RPMI7951 (cell line): ENCODE measurements at regions not wholly inside any gene's neighbourhood (a gene's known extent, or its start where the extent isn't known, plus 50 kb on each side); places are given as distances from the start of the nearest gene placed in this dataset.

ENCODE experiments used
- DNase-seq: peaks from one replicate; pipeline ENCODE4 v3.0.0-alpha.2; 2012; ENCODE audit warnings: low read depth

DNA sequence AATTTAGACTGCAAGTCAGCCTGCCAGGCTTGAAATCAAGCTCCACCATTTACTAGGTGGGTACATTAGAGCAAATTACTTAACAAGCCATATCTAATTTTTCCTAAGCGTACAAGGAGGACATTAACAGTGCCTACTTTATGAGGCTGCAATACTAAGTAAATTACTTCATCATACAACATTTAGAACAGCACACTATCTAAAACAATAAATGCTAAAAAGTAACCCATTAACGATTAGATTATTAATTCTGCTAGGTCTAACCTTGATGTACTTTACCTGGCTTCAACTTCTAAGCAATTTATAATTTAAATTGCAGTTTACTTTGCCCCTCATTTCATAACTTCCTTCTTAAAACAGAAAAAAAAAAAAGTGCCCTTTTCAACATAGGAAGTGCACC is 1155.6 kb upstream of the NCAM2 start:
- DNase-seq, result no peak

DNA sequence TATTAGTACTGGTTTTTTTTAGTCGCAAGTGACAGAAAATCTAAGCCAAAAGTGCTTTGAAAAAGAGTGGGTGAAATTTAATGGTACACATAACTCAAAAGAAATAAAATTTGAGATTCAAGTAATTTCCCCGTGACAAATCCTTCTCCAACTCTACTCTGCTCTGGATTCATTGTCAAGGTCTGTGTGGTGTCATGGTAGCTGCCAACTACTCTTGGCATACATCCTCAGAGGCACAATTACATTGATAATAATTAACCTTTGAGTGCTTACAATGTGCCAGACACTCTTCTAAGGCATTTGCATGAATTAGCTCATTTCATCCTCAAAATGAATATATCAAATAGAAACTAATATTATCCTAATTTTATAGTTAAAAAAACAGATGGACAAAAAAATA is 1153.9 kb upstream of the NCAM2 start:
- no peak for DNase-seq

DNA sequence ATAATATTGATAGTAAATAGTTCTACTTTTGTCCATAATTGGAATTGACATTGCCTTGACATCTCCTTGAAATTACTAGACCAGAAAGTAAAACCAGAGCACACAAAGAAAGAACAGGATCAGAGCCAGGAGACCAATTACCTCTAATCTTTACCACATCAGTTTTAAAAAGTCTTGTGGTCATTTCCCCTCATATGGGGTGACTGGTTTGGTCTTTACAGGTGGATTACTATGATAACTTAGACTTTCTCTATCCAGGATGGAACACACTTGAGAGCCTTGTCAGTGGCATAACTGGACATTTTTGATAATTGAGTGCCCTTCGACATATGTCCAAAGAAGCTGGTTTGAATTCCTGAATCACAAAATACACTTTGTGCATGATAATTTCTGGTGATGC is 1148.1 kb upstream of the NCAM2 start:
- no peak for DNase-seq

DNA sequence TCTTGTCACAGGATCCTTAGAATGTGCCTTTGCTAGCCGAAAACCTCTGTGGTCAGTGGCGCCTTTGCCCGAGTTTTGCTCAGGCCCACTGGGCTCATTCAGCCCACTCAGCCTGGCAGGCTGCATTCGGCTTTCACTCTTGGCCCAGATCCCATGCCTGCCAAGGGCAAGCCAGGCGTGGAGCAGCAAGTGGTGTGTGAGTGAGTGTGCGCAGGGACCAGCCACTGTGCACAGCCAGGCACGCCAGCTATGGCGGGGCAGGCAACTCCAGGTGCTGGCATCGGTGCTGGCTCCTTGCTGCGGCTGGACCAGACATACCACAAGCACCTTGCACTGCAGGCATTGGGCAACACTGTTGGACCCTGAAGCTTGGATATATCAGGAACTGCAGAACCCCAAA is 1145.1 kb upstream of the NCAM2 start:
- no peak for DNase-seq

DNA sequence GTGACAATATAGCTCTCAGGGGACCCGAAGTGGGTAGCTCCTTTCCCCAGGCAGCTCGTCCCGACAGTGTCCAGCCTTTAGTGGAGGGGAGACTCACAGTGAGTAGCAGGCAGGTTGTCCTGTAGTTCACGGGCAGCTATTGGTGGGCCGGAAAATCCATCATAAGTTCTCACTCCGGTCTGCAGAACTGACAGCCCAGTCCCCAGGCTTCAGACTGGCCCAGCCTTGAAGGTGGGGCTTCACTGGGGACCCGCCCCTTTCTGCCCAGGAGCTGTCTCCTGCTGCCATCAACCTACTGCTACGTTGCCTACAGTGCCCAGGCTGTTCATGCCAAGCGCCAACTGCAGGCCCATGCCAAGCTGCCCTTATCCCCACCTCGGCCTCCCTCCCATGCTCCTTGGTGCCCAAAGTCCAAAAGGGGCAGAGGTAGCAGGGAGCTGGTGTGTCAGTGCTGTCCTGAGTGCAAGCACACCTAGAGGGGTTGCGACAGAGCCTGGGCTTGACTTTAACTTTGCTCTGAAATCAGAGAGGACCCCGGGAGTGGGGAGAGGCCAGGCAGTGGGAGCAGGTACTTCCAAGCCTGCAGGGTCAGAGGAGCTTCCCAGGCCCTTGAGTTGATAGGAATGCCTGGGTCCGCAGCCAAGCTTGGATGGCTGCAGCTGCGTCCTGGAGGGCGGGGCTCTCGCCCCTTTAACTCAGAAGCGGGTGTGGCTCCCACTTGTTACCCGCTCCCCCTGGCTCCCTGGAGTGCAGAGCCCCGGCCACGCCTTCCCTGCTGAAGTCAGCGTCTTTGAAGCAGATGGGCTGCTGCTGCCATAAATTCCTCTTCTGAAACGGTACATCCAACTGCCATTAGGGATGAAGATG is 1144.3 kb upstream of the NCAM2 start:
- no peak for DNase-seq

DNA sequence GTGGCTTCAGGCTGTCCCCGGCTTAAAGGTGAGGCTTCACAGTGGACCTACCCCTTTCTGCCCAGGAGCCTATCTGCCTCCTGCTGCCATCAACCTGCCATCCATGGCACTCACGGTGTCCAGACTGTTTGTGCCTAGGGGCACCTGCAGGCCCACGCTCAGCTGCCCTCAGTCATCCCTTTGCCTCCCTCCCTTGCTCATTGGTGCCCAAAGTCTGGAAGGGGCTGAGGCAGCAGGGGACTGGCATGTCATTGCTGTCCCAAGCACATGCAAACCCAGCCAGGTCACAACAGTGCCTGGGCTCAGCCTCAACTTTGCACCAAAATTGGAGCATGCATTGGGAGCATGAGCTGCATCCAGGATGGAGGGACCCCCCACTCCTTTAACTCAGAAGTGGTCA is 1142.7 kb upstream of the NCAM2 start:
- no peak for DNase-seq

DNA sequence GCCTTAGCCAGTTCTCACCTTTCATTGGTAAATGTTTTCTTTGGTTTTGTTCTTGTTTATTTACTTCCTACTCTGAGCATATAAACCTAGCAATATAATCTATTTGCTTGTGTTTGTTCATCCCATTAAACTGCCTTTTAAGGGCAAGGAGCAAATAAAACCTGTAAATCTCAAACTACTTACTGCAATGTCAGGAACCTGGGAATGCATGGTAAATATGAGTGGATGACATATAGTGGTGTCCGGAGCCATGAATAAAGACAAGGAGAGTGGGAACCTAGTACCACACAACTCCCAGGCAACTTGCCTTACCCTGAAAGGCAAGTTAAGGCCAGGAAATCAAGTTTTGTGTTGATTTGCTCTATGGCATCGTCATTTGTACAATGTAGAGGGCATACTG is 1133.7 kb upstream of the NCAM2 start:
- DNase-seq, result no peak

DNA sequence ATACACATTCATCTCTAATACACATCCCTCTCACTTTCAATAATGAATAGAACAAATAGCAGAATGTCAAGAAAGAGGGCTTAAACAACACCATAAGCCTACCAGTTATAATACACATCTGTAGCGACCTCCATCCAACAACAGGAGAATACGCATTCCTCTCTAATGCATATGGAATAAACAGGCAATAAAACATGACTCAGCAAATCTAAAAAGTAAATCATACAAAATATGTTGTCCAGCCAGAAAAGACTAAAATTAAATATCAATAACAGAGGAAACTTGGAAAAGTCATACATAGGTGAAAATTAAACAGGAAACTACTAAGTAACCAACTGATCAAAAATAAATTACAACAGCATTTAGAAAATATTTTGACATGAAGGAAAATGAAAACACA is 1127.5 kb upstream of the NCAM2 start:
- DNase-seq, result no peak

DNA sequence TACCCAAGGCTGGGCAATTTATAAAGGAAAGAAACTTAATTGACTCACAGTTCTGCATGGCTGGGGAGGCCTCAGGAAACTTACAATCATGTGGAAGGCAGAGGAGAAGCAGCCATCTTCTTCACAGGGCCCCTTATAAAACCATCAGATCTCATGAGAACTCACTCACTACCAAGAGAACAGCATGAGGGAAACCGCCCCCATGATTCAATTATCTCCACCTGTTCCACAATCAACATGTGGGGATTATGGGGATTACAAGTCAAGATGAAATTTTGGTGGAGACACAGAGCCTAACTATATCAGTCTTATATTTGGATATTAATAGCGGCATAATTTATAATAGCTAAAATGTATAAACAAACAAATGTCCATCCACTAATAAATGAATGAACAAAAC is 1123.7 kb upstream of the NCAM2 start:
- DNase-seq, result no peak

DNA sequence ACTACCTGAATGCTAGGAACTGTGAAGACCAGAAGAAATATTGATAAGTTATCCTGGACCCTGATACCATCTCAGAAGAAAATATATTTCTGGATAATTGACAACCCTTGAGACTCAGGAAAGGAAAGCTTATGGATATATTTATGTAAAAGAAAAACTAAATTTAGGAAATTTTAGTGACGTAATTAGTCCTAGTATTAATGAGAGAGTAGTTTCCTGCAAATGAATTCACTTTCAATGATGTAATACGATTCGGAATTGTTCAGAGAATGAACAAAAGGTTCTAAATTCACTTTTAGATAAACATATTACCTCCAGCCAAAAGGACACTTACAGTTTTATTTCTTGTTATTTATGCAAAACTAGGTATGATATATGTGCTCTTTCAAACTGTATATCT is 1120.1 kb upstream of the NCAM2 start:
- no peak for DNase-seq

DNA sequence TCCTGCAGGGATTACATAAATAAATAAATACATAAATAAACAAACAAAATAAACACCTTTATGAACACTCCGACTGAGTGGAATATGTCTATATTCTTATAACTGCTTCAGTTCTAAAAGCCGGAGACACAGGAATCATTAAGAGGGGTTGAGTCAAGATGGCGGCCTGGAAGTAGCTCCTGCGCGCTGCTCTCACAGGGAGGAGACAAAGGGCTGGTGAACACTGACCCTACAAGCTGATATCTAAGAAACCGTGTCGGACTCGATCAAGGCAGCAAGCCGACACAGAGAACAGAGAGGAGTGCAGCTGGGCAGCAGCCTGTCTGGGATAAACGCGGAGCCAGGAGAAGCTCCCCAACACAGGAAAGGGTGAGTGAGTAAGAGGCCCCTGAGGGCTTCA is 1098.6 kb upstream of the NCAM2 start:
- no peak for DNase-seq

DNA sequence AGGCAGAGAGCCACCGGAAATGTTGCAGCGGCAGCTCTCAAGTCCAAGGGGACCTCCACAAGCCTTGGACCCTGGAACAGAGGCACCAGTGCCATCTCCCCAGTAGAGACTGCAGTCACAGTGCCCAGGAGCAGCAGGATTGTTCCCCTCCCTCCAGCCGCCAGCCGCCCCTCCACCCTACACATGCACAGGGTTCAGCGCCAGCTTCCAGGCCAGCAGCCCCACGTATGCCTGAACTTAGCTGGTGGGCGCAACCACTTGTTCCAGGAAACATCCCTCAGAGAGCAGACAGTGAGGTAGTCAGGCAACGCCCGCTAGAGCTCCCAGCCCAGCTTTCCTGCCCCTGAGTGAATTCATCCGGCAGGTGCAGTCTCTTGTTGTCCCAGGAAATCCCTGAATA is 1098.1 kb upstream of the NCAM2 start:
- no peak for DNase-seq

DNA sequence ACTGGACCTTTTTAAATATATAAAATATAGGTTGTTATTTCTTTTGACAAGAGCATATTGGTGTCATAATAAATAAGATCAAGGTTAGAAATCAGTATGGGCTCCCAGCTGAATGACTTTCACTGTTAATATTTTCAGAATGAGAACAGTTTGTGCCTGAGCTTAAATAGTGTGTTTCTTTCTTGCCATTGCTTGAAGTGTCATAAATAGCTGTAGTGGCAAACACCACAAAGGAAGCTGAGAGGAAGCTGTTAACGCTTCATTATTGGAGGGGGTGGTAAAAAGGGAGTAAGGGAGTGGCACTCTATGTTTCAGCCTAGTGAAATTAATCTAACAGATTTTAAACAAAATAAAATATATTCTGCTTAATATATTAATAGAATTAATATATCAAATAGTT is 1089.8 kb upstream of the NCAM2 start:
- DNase-seq, result no peak

DNA sequence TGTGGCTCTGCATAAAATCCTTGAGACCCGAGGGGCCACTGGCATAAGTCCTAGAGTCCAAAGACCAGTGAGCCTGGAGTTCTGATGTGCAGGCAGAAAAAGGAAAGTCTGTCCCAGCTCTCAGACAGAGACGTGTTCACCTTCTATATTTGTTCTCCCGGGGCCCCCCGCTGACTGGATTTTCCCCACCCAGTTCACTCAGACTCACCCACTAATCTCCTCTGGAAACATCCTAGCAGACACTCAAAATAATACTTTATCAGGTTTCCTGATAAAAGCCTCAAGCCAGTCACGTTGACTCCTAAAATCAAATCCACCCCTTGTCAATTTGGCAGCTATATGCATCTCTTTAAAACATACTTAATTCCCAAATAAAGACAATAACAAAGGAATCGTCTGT is 1084.2 kb upstream of the NCAM2 start:
- DNase-seq, result no peak

DNA sequence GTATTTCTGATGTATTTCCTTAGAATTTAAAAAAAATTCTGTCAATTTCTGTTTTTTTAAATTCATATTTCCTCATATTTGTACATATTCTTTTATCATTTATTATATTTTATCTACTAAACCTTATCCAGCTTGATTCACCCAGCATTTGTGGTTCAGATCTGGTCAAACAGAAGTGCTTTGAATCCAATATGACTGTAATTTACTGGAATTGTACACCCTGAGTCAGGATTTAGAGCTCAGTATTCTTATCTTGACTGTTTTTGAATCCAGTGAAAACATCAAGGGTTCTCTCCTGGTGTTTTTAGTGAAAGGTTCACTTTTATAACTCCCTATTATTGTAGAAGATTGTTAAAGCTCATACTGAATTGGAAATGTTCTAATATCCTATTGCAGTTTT is 1077.0 kb upstream of the NCAM2 start:
- no peak for DNase-seq

DNA sequence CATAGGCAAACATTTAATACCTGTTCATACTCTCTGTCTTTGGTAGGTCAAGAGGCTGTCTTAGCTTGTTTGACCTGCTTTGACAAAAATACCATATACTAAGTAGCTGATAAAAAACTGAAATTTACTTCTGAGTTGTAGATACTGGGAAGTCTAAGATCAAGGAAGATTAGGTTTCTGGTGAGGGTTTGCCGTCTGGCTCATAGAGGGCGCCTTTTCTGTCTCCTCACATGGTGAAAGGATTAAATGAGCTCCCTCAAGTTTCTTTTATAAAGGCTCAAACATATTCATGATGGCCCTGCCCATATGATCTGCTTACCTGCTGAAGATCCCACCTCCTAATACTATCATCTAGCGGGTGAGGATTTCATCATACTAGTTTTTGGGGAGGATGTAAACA is 1076.1 kb upstream of the NCAM2 start:
- no peak for DNase-seq

DNA sequence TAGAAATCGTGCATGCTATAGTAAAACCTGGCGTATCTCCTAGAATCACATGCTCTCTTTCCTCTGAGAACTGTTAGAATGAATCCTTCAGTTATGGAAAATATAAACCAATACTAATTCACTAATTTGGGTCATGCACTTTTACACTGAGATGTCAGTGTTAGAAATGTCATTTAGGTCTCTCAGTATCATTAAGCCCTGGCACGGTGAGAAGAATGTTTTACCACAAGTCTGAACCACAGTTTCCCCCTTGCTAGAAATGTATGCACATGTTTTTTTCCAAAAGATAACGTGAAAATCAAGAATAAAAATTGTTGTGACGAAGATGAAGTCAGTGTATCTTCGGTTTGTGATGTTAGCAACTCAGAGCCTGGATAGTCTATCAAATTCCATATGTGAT is 1062.7 kb upstream of the NCAM2 start:
- no peak for DNase-seq

DNA sequence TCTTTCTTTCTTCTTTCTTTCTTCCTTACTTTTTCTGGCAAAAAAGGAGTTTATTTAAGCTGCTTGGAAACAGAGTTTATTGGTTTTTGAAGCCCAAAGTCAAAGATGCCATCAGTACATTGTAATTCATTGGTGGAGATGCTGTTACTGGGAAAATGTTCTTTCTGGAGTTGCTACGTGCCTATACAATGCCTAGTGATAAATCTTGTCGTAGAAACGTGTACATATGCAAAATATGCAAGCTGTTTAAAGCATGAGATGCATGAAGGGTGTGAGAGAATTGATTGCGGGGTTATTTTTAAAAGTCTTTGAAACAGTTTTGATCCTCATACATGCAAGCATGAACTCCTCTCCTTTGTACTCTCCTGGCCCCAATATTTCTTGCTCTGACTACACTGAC is 1060.6 kb upstream of the NCAM2 start:
- no peak for DNase-seq

DNA sequence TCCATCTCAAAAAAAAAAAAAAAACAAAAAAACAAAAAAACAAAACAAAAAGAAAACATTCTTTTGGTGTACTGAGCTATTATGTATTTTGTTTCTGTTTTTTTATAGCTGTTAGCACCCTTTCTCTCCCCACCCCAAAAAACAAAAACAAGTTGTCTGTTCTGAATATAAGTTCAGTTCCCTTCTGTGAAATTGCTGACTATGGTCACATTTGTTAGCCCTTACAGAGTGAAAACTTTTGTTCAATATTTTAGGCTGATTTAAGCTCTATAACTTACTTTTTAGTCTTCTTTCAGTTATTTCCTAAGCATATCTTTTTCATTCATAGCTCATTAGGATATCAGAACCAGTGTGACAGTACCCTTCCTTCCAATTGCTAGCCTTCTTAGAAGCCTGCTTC is 1056.6 kb upstream of the NCAM2 start:
- no peak for DNase-seq

DNA sequence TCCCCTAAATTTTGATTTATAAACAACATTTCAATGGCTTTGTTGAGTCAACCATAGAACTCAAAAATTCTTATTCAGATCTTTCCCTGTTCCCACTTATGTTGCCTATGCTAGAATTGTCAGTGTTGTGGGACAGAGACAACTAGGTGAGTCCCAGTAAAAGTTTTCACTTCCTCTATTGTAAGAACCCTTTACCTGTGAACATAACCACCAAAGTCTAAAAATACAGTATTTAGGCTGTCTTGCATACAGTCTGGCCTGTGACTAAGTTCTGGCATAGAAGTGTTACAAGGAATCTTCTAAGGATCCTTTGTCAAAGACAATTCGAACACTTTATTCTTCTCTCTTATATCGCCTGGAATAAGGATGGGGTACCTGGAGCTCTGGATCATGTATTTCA is 1047.9 kb upstream of the NCAM2 start:
- DNase-seq, result no peak

DNA sequence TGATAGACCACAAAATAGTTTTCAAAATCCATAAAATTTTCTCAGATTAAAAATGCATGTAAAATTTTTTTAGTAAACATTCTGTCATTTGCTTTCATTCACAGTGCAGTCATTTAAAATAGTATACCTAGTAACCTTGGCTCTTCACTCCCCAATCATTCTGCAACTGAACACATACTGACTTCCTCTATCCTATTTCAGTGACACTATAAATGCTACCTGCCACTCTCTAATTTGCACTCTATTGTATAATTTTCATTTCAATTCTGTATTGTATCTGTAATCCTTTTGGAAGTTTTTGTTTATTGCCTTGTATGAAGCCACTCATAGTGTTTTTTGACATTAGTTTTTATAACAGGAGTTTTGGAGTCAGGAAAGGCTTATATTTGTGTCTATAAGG is 1029.1 kb upstream of the NCAM2 start:
- no peak for DNase-seq

DNA sequence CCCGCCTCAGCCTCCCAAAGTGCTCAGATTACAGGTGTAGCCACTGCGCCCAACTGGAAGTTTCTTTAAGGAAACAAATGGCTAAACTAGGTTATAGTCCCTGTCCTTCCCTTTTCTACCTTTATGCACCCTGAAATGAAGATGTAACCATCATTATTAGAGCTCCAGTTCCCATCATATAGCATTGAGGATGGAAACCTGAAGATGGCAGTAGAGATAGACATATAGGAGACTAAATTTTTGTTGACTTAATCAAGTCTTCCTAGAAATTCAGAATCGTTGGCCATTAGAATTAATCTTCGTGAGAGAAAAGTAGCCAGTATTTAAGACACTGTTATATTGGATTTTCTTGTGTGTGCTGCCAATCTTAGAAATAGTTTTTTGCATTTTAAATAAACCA is 1016.3 kb upstream of the NCAM2 start:
- no peak for DNase-seq

DNA sequence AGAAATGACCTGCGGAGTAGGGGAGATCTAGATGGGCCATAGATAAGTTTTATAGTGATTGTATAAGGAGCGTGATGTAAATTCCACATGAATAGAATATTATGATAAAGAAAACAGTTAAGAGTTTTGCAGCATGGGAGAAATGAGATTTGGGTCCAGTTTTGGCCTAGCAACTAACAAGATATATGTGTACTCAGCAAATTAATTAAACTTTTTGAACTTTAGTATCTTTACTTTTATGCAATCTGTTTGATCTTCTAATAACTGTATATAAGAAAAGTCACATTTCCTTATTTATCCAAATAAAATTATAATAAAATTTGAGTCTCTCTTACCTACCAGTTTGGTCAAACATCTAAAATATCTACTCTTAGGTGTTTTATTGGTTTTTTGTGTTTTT is 1011.8 kb upstream of the NCAM2 start:
- DNase-seq, result no peak

DNA sequence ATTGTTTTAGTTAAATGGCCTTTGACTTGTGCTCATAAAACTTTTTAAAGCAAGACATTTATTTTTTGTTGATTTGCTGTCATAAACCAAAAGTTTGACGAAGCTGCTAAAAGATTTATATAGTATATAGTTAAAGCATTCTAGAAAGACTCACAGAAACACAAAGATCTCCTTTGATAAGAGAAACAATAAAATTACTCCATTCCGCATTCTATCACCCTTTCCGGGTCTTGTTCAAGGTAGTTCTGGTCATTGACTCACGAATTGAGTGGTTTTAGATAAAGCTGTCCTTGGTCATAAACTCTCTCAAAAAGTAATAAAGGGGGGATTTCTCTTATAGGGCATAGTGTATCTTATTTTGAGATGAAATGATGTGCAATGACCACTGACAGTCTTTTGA is 1010.5 kb upstream of the NCAM2 start:
- no peak for DNase-seq
